ENCODE measurements at regions not wholly inside any gene's neighbourhood (a gene's known extent, or its start where the extent isn't known, plus 50 kb on each side); places are given as distances from the start of the nearest gene placed in this dataset.
"Not testable (repeated sequence)": the region's sequence is repeated elsewhere in the genome, so short reads cannot be mapped to it uniquely, and the experiment has no call there.

- no peak for ATAC-seq
- intact Hi-C loops (cut with DNase I): no loop called here
- no peak for DNase-seq (ENCODE audit: low spot score)
These were observed 1234.3 kb upstream of the B3GALT2 start for GRCh38 chr1:194420706-194421105.

GRCh38 chr1:194419721-194420120 lies 1233.3 kb upstream of the B3GALT2 start:
- no peak for ATAC-seq
- no peak for DNase-seq (ENCODE audit: low spot score)
- intact Hi-C loops (cut with DNase I): no loop called here

DNA sequence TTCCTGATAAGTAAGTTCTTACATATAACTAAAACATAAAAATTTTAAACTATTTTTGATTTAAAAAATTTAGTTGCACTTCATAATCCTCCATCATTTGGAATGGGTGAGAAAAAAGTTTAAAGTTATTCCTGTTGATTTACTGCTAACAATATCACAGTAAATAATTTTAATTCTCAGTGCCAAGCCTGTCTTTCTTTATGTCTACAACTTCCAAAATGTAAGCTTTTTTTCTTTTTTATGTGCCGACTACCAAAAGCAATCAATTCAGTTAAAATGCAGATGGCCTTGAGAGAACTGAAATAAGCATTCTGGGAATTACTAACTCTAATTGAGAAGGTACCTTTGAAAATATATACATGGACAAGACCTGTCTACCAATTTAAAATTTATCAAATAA lies 1224.3 kb upstream of the B3GALT2 start:
- ATAC-seq: no peak
- intact Hi-C loops (cut with DNase I): no loop called here
- no peak for DNase-seq (ENCODE audit: low spot score)

GRCh38 chr1:194407238-194407637 lies 1220.8 kb upstream of the B3GALT2 start:
- intact Hi-C loops (cut with DNase I); DNase-seq (ENCODE audit: low spot score); ATAC-seq: not testable (repeated sequence)

DNA sequence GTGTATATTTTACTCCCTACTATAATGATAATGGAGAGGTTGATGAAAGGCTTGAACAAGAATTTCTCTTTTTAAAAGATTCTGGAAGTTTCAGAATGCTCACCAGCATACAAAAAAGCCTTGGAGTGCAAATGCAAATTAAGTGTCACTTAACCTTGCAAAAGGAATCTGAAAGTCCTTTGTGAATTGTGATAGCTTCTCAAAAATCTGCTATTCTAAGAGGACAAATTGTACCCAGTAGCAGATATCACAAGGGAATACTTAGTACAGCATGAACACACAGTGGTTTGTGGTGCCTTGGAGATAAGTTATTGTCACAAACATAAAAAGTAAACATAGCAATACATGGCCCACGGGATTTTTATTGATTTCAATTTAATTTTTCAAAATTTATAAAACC lies 1208.3 kb upstream of the B3GALT2 start:
- intact Hi-C loops (cut with DNase I): no loop called here
- DNase-seq (ENCODE audit: low spot score) (no peak), ATAC-seq (no peak)

DNA sequence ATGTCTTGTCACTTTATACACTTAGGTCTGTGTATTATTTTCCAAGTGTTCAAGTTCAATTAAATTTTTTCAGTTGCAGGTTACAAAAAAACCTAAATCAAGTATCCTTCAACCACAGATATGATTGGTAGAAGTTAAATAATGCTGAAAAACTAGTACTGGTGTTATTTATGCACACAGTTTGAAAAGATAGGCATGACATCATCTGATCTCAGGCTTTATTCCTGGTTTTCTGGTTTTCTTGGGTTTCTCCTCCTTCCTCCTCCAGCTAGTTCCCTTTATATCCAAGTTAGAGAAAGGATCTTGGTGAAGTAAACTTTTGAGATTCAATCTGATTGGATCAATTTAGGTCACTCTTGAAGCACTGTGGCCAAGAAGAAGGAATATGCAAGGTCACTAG lies 1201.1 kb upstream of the B3GALT2 start:
- no peak for DNase-seq (ENCODE audit: low spot score)
- intact Hi-C loops (cut with DNase I): no loop called here
- no peak for ATAC-seq

GRCh38 chr1:194378517-194378916 lies 1192.1 kb upstream of the B3GALT2 start:
- DNase-seq (ENCODE audit: low spot score) (no peak), ATAC-seq (no peak)

DNA sequence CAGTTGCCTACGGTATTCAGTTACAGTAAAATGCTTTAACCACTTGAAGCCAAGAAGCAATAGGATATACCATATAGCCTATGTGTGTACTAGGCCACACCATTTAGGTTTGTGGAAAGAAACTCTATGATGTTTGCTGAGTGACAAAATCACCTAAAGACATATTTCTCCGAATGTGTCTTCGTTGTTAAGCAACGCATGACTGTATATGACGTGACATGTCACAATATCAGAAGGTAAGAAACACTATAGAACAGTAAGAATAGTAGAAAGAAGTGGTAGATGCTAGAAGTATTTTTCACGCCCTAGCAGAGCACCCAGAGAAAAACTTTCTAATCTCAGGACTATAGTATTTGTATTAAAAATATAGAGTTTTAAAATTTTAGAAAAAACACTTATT lies 1188.2 kb upstream of the B3GALT2 start:
- intact Hi-C loops (cut with DNase I): no loop called here
- DNase-seq (ENCODE audit: low spot score): no peak
- no peak for ATAC-seq

More at GRCh38 chr1:194378517-194378916, 1192.1 kb upstream of the B3GALT2 start:
- intact Hi-C loops (cut with DNase I): no loop called here

DNA sequence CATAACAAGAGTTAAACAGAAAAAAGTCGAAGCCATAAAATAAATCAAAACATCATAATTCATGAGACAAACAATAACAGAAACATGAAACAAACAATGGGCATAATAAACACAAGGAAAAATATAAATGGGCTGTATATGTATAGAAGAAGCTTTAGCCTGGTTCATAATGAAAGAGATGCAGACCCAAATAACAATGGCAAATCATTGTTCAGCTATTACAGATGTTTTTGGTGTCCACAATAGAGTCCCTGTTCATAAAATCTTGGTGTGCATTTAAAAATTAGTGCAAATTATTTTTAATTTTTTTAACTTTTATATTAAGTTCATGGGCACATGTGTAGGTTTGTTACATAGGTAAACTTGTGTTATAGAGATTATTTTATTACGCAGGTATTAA lies 1185.9 kb upstream of the B3GALT2 start:
- intact Hi-C loops (cut with DNase I): no loop called here
- no peak for ATAC-seq
- no peak for DNase-seq (ENCODE audit: low spot score)

DNA sequence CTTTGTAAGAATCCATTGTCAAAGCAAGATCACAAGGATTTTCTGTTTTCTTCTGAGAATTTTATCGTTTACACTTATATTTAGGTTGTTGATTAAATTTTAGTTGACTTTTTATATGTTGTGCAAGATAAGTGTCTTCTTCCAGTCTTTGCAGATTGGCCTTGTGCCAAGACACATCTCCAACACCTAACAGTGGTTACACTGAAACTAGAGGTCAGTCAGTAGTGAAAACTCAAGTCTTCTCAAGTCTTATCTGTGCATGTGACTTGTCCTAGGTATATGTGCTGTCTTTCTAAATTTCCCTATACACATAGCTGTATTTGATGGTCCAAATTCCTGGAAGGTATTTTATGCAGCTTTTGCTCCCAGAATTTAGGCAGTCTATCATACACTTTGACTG lies 1183.2 kb upstream of the B3GALT2 start:
- intact Hi-C loops (cut with DNase I): no loop called here
- no peak for DNase-seq (ENCODE audit: low spot score)
- no peak for ATAC-seq

DNA sequence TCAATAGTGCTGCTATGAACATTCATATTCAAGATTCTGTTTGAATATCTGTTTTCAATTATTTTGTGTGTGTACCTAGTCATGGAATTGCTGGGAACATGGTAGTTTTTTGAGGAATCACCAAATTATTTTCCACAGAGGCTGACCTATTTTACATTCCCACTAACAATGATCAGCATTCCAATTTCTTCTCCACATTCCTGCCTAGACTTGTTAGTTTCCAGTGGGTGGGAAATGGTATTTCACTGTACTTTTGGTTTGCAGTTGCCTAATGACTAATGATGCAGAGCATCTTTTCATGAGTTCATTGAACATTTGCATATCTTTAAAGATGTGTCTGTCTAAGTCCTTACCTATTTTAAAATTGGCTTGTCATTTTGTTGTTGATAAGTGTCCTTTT lies 1182.6 kb upstream of the B3GALT2 start:
- intact Hi-C loops (cut with DNase I): no loop called here
- DNase-seq (ENCODE audit: low spot score): no peak
- ATAC-seq: no peak

DNA sequence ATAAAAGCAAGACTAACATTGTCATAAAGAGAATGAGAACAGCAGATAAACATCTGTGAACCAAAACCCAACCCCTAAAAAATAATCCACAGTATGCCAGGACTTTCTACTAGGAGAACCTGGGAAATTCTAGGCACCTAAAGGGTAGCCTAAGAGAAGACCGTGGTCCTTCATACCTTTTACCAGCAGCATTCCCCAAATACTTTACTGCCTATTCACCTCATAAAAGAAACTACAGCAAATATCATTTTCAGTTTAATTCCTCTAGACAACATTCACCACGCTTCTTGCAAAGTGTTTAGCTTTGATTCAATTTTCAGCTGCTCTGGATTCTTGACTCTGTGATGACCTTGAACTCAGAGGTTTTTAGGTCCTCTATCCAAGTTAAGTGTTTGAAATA lies 1180.7 kb upstream of the B3GALT2 start:
- DNase-seq (ENCODE audit: low spot score) (no peak), ATAC-seq (no peak)
- intact Hi-C loops (cut with DNase I): no loop called here

GRCh38 chr1:194366705-194367104 lies 1180.3 kb upstream of the B3GALT2 start:
- DNase-seq (ENCODE audit: low spot score): no peak
- no peak for ATAC-seq
- intact Hi-C loops (cut with DNase I): no loop called here

- DNase-seq (ENCODE audit: low spot score) (no peak), ATAC-seq (no peak)
- intact Hi-C loops (cut with DNase I): no loop called here
These were observed 1175.9 kb upstream of the B3GALT2 start for GRCh38 chr1:194362327-194362726.

GRCh38 chr1:194361374-194362131 lies 1175.1 kb upstream of the B3GALT2 start:
- ATAC-seq (no peak), DNase-seq (ENCODE audit: low spot score) (no peak)
- intact Hi-C loops (cut with DNase I): no loop called here

GRCh38 chr1:194358208-194358581 lies 1171.8 kb upstream of the B3GALT2 start:
- DNase-seq (ENCODE audit: low spot score) (no peak), ATAC-seq (no peak)
- intact Hi-C loops (cut with DNase I): no loop called here

- DNase-seq (ENCODE audit: low spot score); ATAC-seq; intact Hi-C loops (cut with DNase I): not testable (repeated sequence)
These were observed 1171.3 kb upstream of the B3GALT2 start for GRCh38 chr1:194357573-194358207.

DNA sequence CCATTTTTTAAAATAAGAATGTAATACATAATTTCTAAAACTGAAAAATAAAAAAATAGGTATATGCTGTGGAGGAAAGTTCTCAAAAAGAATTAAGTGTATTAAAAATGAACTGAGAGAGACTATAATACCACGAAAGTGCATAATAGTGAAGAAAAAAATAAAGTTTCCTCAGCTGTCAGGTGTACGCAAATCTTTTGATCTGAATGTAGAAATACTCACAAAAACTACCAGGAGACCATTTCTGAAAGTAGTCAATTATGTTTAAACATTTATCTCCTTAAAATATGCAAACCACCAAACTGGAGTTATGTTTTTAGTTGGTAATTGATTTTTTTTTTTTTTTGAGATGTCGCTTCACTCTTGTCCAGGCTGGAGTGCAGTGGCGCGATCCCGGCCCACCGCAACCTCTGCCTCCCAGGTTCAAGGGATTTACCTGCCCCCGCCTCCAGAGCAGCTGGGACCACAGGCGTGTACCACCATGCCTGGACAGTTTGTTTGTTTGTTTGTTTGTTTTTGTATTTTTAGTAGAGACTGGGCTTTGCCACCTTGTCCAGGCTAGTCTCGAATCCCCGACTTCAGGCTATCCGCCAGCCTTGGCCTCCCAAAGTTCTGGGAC lies 1169.2 kb upstream of the B3GALT2 start:
- DNase-seq (ENCODE audit: low spot score) (no peak), ATAC-seq (no peak)
- intact Hi-C loops (cut with DNase I): no loop called here

- intact Hi-C loops (cut with DNase I): no loop called here
- DNase-seq (ENCODE audit: low spot score): no peak
- ATAC-seq: no peak
These were observed 1166.7 kb upstream of the B3GALT2 start for GRCh38 chr1:194353121-194353520.

- intact Hi-C loops (cut with DNase I): no loop called here
- DNase-seq (ENCODE audit: low spot score): no peak
- no peak for ATAC-seq
These were observed 1160.8 kb upstream of the B3GALT2 start for GRCh38 chr1:194347200-194347599.
